Prostate gland (tissue), 2 donors: ENCODE measurements at regions not wholly inside any gene's neighbourhood (a gene's known extent, or its start where the extent isn't known, plus 50 kb on each side); places are given as distances from the start of the nearest gene placed in this dataset.

ENCODE experiments used
- CTCF ChIP-seq, 4 experiments: fragments of 200-600 bp in 2 of 4; fragments of 450-650 bp in 2 of 4; sonication (generic) in 2 of 4; IDR thresholded peaks; 1 replicate in 3 of 4; 2 replicates in 1 of 4; pipeline ENCODE4 v1.5.1; 2016 to 2019; ENCODE audit warnings: antibody characterized with exemption in 4 of 4, mild to moderate bottlenecking in 2 of 4, moderate library complexity in 2 of 4
- POLR2A ChIP-seq: fragments of 450-650 bp; IDR thresholded peaks from one replicate; pipeline ENCODE4 v1.6.1; 2016; ENCODE audit warnings: antibody characterized with exemption, mild to moderate bottlenecking
- POLR2AphosphoS5 ChIP-seq: sonication (generic); formaldehyde crosslinking; IDR thresholded peaks from one replicate; pipeline ENCODE4 v1.6.1; 2017; ENCODE audit warnings: antibody characterized with exemption

GRCh38 chr7:96833676-96834453, 124.2 kb upstream of the SEM1 start:
- no peak for TF ChIP-seq CTCF (IDR thresholded peaks at IDR 0.05)
- no peak for TF ChIP-seq POLR2A
- no peak for TF ChIP-seq POLR2AphosphoS5
